ENCODE measurements at regions not wholly inside any gene's neighbourhood (a gene's known extent, or its start where the extent isn't known, plus 50 kb on each side); places are given as distances from the start of the nearest gene placed in this dataset.

DNA sequence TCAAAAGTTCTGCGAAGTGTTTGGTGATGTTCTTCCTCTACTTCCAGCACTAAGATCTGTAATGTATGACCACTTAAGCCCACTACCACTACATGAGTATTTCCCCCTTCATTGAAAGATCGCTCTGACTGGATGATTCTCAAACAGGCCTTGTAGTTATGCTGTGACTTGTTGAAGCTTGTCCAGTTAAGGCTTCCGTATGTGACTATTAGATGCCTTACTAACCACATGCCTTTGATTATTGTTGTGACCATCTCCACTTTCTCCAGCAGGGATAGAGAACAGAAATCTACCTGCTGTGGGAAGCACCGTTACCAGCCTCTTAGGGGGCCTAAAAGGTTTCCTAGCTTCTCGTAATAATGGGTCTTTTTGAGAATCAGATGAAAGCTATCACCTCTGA is 81.1 kb downstream of the NOC3L start:
- TF ChIP-seq GATA3 (IDR thresholded peaks at IDR 0.05; ENCODE audit: low read depth, low read length) = no peak
- TF ChIP-seq GATA2 (IDR thresholded peaks at IDR 0.05; ENCODE audit: low read depth, low read length) = no peak

DNA sequence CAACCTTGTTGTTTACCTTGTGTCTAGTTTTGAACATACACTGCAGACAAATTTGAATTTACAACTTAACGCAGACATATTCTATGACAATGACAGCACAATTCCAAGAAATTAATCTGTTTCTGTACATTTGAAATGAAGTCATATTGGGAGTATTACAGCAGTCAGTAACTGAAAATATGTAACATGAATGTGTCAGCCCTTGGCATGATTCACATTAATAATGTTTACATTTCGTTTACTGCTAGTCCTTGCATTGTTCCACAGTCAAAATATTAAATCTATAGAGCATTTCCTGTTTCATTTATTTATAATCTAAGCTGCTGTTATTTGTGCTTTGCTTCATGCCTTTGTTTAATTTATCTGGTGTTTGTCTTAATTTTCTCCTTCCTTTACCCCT is 80.4 kb downstream of the NOC3L start:
- no peak for TF ChIP-seq GATA3 (IDR thresholded peaks at IDR 0.05; ENCODE audit: low read depth, low read length)
- no peak for TF ChIP-seq GATA2 (IDR thresholded peaks at IDR 0.05; ENCODE audit: low read depth, low read length)

All from SH-SY5Y (cell line).